SH-SY5Y (cell line): ENCODE measurements at regions not wholly inside any gene's neighbourhood (a gene's known extent, or its start where the extent isn't known, plus 50 kb on each side); places are given as distances from the start of the nearest gene placed in this dataset.

Experiments
- GATA2 ChIP-seq: IDR thresholded peaks from 2 replicates; pipeline ENCODE4 v1.6.1; 2011; ENCODE audit warnings: mild to moderate bottlenecking, low read depth, low read length
- GATA3 ChIP-seq: IDR thresholded peaks from 2 replicates; pipeline ENCODE4 v1.6.1; 2011; ENCODE audit warnings: low read depth, mild to moderate bottlenecking, low read length, moderate library complexity

DNA sequence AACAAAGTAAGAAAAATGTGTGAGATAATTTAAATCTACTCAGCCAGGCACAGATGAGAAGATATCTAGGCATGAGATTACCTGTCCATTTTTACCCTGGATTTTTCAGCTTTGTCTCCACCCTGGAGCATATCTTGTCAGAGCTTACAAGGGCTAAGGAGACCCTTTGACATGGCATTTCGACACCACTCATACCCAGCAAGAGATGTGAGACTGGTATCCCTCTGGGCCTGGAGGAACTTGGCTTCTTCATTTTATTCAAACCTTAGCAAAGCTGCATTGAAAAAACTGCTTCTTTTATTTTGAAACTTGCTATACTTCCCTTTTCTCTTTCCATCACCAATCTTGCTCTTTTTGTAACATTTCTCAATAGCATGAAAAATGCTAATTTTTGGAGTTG is 194.9 kb upstream of the HNMT start:
- TF ChIP-seq GATA3 (no peak), GATA2 (no peak)
